OCI-LY3 (cell line): ENCODE measurements at regions not wholly inside any gene's neighbourhood (a gene's known extent, or its start where the extent isn't known, plus 50 kb on each side); places are given as distances from the start of the nearest gene placed in this dataset.

Source experiments
- H2AFZ ChIP-seq: fragments of 200-600, 300-600 bp; shearing (Covaris generic); 2 replicates; pipeline ENCODE4 v1.6.0; 2014; ENCODE audit warnings: antibody characterized with exemption, low read depth, low read length
- H3K27ac ChIP-seq: fragments of 200-600, 300-600 bp; sonication (generic); 2 replicates; pipeline ENCODE4 v1.5.1; 2014; ENCODE audit warnings: mild to moderate bottlenecking, low read length, moderate library complexity, mixed read lengths
- H3K27me3 ChIP-seq: fragments of 200-600, 300-600 bp; sonication (generic); 2 replicates; pipeline ENCODE4 v1.6.1; 2014; ENCODE audit warnings: low read depth, low read length, mixed read lengths
- H3K36me3 ChIP-seq: fragments of 200-600, 300-600 bp; sonication (generic); replicated peaks from 2 replicates; pipeline ENCODE3; 2014; ENCODE audit warnings: low read depth, low read length, mixed read lengths
- H3K4me1 ChIP-seq: fragments of 300-600, 200-600 bp; sonication (generic); 2 replicates; pipeline ENCODE4 v1.6.1; 2014; ENCODE audit warnings: low read length, mixed read lengths
- H3K4me2 ChIP-seq: fragments of 200-600, 300-600 bp; sonication (generic); 2 replicates; pipeline ENCODE4 v1.6.1; 2014; ENCODE audit warnings: low read length, mixed read lengths
- H3K4me3 ChIP-seq: fragments of 300-600, 200-600 bp; sonication (generic); 2 replicates; pipeline ENCODE4 v1.5.1; 2014; ENCODE audit warnings: antibody characterized with exemption, mild to moderate bottlenecking, low read length, moderate library complexity
- H3K79me2 ChIP-seq: fragments of 300-600, 200-600 bp; shearing (Covaris generic); 2 replicates; pipeline ENCODE4 v1.6.1; 2014; ENCODE audit warnings: mild to moderate bottlenecking, low read length, mixed read lengths
- H3K9ac ChIP-seq: fragments of 300-600, 200-600 bp; shearing (Covaris generic); 2 replicates; pipeline ENCODE4 v1.6.0; 2014; ENCODE audit warnings: mild to moderate bottlenecking, low read length, moderate library complexity
- H3K9me3 ChIP-seq: fragments of 200-600, 300-600 bp; shearing (Covaris generic); 2 replicates; pipeline ENCODE4 v1.6.1; 2014; ENCODE audit warnings: low read length, mixed read lengths; ENCODE audit not compliant: insufficient read depth
- H4K20me1 ChIP-seq: fragments of 200-600, 300-600 bp; sonication (generic); 2 replicates; pipeline ENCODE4 v1.6.1; 2016; ENCODE audit warnings: low read length, mixed read lengths; ENCODE audit not compliant: insufficient read depth
- CTCF ChIP-seq: fragments of 200-600, 300-600 bp; sonication (generic); IDR thresholded peaks from 2 replicates; pipeline ENCODE4 v1.5.1; 2014; ENCODE audit warnings: antibody characterized with exemption, low read length, low read depth
- EZH2phosphoT487 ChIP-seq: fragments of 200-600 bp; shearing (Covaris generic); IDR thresholded peaks from 2 replicates; pipeline ENCODE4 v1.6.1; 2018; ENCODE audit warnings: antibody characterized with exemption, mixed run types, low read depth

GRCh38 chr4:95651891-95652290, 103.1 kb upstream of the UNC5C start:
- no peak for TF ChIP-seq EZH2phosphoT487
- no peak for TF ChIP-seq CTCF
- H3K9ac ChIP-seq: no peak overlapping the region
- H3K27ac ChIP-seq: no peak overlapping the region
- H3K79me2 ChIP-seq: no peaks in the 10 kb centered on the region
- H3K9me3 ChIP-seq: no peaks in the 10 kb centered on the region
- H2AFZ ChIP-seq: no peak overlapping the region
- no peak overlapping the region for H3K4me2 ChIP-seq
- no peaks in the 10 kb centered on the region for H3K27me3 ChIP-seq
- H3K4me1 ChIP-seq: no peaks in the 10 kb centered on the region
- H4K20me1 ChIP-seq: no peaks in the 10 kb centered on the region
- no peaks in the 10 kb centered on the region for H3K36me3 ChIP-seq
- no peak overlapping the region for H3K4me3 ChIP-seq

GRCh38 chr4:95644417-95644816, 95.6 kb upstream of the UNC5C start:
- Histone ChIP-seq H3K27ac (no peak overlapping the region), H4K20me1 (no peaks in the 10 kb centered on the region), H3K9me3 (no peaks in the 10 kb centered on the region), H3K4me1 (no peaks in the 10 kb centered on the region), H3K9ac (no peak overlapping the region), H3K79me2 (no peaks in the 10 kb centered on the region), H3K4me2 (no peak overlapping the region), H2AFZ (no peak overlapping the region), H3K27me3 (no peaks in the 10 kb centered on the region), H3K36me3 (no peaks in the 10 kb centered on the region), H3K4me3 (no peak overlapping the region)
- no peak for TF ChIP-seq EZH2phosphoT487
- no peak for TF ChIP-seq CTCF

GRCh38 chr4:95643627-95644026, 94.9 kb upstream of the UNC5C start:
- Histone ChIP-seq H3K27ac (no peak overlapping the region), H2AFZ (no peak overlapping the region), H3K79me2 (no peaks in the 10 kb centered on the region), H3K27me3 (no peaks in the 10 kb centered on the region), H3K36me3 (no peaks in the 10 kb centered on the region), H3K4me3 (no peak overlapping the region), H3K9ac (no peak overlapping the region), H3K9me3 (no peaks in the 10 kb centered on the region), H3K4me1 (no peaks in the 10 kb centered on the region), H3K4me2 (no peak overlapping the region), H4K20me1 (no peaks in the 10 kb centered on the region)
- no peak for TF ChIP-seq CTCF
- no peak for TF ChIP-seq EZH2phosphoT487

GRCh38 chr4:95641571-95641970, 92.8 kb upstream of the UNC5C start:
- Histone ChIP-seq H3K36me3 (no peaks in the 10 kb centered on the region), H3K27ac (no peak overlapping the region), H3K4me3 (no peak overlapping the region), H3K9ac (no peak overlapping the region), H3K4me1 (no peaks in the 10 kb centered on the region), H3K27me3 (no peaks in the 10 kb centered on the region), H3K4me2 (no peak overlapping the region), H3K9me3 (no peaks in the 10 kb centered on the region), H3K79me2 (no peaks in the 10 kb centered on the region), H4K20me1 (no peaks in the 10 kb centered on the region), H2AFZ (no peak overlapping the region)
- TF ChIP-seq CTCF (no peak), EZH2phosphoT487 (no peak)
